ENCODE measurements at regions not wholly inside any gene's neighbourhood (a gene's known extent, or its start where the extent isn't known, plus 50 kb on each side); places are given as distances from the start of the nearest gene placed in this dataset.

DNA sequence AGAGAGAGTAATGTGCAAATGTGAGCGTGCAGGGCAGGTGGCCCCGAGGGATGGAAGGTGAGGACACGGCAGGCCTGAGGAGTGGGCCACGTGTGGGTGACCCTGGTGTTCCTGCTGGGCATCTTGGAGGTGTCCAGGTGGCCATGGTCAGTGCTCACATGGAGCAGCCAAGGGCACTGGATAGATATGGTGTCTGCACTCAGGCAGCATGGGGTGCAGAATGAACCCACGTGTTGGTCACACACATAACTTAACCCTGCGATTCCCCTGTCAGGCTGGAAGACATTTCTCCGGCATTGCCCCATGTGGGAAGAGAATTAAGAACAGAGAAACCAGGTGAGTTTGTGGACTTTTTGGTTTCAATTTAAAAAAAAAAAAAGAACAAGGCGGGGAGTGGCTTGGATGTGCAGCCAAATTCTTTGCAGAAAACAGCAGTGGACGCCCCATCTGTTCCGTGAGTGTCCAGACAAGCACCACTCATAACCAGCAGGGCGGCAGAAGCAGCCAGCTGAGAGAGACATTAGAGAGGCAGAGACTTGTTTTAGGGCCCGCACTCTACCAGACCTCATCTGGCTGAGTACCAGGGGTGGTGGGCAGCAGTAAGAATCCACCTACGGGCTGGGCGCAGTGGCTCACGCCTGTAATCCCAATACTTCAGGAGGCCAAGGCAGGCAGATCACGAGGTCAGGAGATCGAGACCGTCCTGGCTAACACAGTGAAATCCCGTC, 249.8 kb downstream of the ACKR3 start:
- TF ChIP-seq, protein P1, sequence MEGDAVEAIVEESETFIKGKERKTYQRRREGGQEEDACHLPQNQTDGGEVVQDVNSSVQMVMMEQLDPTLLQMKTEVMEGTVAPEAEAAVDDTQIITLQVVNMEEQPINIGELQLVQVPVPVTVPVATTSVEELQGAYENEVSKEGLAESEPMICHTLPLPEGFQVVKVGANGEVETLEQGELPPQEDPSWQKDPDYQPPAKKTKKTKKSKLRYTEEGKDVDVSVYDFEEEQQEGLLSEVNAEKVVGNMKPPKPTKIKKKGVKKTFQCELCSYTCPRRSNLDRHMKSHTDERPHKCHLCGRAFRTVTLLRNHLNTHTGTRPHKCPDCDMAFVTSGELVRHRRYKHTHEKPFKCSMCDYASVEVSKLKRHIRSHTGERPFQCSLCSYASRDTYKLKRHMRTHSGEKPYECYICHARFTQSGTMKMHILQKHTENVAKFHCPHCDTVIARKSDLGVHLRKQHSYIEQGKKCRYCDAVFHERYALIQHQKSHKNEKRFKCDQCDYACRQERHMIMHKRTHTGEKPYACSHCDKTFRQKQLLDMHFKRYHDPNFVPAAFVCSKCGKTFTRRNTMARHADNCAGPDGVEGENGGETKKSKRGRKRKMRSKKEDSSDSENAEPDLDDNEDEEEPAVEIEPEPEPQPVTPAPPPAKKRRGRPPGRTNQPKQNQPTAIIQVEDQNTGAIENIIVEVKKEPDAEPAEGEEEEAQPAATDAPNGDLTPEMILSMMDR (IDR thresholded peaks at IDR 0.05; ENCODE audit: insufficient read depth, low read depth, low read length) = no peak
- no peaks in the 10 kb centered on the region for H3K36me3 ChIP-seq (ENCODE audit: control insufficient read depth, insufficient read depth, low read length)
- ChIA-PET POLR2A (no interaction called here), CTCF (no interaction called here)
- no peak overlapping the region for H3K4me3 ChIP-seq (ENCODE audit: low read depth, low read length)
- DNase-seq (ENCODE audit: low read depth) = no peak
- 0 out of 2 replicates have a peak, but pooled peaks cover 1% of the 10 kb centered on the region for H3K27me3 ChIP-seq (ENCODE audit: control insufficient read depth, insufficient read depth, low read length)

DNA sequence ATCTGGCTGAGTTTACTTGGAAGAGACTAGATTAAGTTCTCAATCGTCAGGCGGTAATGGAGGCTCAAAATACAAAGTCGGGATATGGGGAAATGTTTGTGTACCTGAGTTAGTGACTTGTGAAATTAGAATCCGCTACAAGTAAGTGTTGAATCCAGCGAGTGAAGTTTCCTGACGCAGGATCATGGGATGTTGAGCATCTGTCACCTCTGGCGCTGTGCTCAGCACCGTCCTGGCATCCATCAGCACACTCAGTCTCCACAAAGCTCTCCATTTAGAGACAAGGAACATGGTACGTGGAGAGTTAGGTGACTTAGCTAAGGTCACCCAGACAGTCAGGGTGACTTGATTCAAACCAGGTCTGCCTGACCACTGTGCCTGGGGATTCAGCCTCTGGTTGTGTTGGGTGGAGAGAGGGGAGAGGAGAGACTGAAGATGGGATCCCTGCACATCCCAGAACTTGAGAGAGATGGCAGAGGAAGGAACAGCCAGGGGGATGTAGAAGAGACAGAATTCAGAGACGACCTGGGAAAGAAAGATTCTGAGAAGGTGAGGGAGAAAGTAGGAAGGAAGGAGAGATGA, 251.2 kb downstream of the ACKR3 start:
- TF ChIP-seq, protein P1 (IDR thresholded peaks at IDR 0.05; ENCODE audit: insufficient read depth, low read depth, low read length) = no peak
- Histone ChIP-seq H3K27me3 (ENCODE audit: control insufficient read depth, insufficient read depth, low read length) (0 out of 2 replicates have a peak, but pooled peaks cover 1% of the 10 kb centered on the region), H3K36me3 (ENCODE audit: control insufficient read depth, insufficient read depth, low read length) (no peaks in the 10 kb centered on the region), H3K4me3 (ENCODE audit: low read depth, low read length) (no peak overlapping the region)
- POLR2A ChIA-PET = no interaction called here
- no peak for DNase-seq (ENCODE audit: low read depth)
- CTCF ChIA-PET = no interaction called here

GRCh38 chr2:236823041-236823629, 253.5 kb downstream of the ACKR3 start:
- CTCF ChIA-PET = no interaction called here
- Histone ChIP-seq H3K27me3 (ENCODE audit: control insufficient read depth, insufficient read depth, low read length) (0 out of 2 replicates have a peak, but pooled peaks cover 1% of the 10 kb centered on the region), H3K4me3 (ENCODE audit: low read depth, low read length) (no peak overlapping the region), H3K36me3 (ENCODE audit: control insufficient read depth, insufficient read depth, low read length) (no peaks in the 10 kb centered on the region)
- no peak for DNase-seq (ENCODE audit: low read depth)
- POLR2A ChIA-PET = no interaction called here
- TF ChIP-seq, protein P1 (IDR thresholded peaks at IDR 0.05; ENCODE audit: insufficient read depth, low read depth, low read length) = no peak

- TF ChIP-seq, protein P1 (IDR thresholded peaks at IDR 0.05; ENCODE audit: insufficient read depth, low read depth, low read length) = no peak
- CTCF ChIA-PET = no interaction called here
- no peak overlapping the region for H3K4me3 ChIP-seq (ENCODE audit: low read depth, low read length)
- no peaks in the 10 kb centered on the region for H3K36me3 ChIP-seq (ENCODE audit: control insufficient read depth, insufficient read depth, low read length)
- H3K27me3 ChIP-seq (ENCODE audit: control insufficient read depth, insufficient read depth, low read length) = 0 out of 2 replicates have a peak, but pooled peaks cover 1% of the 10 kb centered on the region
- DNase-seq (ENCODE audit: low read depth) = no peak
- POLR2A ChIA-PET = no interaction called here
Measured at GRCh38 chr2:236823963-236824362, 254.3 kb downstream of the ACKR3 start.

DNA sequence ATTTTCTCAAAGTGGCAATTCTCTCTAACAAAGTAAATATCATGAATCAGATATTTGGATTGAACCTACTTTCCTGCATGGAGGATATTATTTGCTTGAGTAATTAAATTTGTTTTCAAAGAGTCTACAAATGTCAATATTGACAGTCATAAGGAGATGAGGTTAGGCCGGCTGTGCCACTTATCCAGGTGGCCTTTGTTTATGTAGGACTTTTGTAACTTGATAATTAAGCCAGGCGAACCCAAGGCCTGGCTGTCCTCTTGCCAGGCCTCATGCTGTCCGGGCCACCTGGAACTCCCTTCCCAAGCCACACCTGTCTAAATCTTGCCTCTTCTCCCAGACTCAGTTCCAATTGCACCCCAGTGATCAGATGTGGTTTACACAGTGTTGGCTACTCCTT, 255.2 kb downstream of the ACKR3 start:
- Histone ChIP-seq H3K27me3 (ENCODE audit: control insufficient read depth, insufficient read depth, low read length) (0 out of 2 replicates have a peak, but pooled peaks cover 1% of the 10 kb centered on the region), H3K36me3 (ENCODE audit: control insufficient read depth, insufficient read depth, low read length) (no peaks in the 10 kb centered on the region), H3K4me3 (ENCODE audit: low read depth, low read length) (no peak overlapping the region)
- ChIA-PET POLR2A (no interaction called here), CTCF (no interaction called here)
- no peak for DNase-seq (ENCODE audit: low read depth)
- TF ChIP-seq, protein P1 (IDR thresholded peaks at IDR 0.05; ENCODE audit: insufficient read depth, low read depth, low read length) = no peak
